ENCODE measurements at regions not wholly inside any gene's neighbourhood (a gene's known extent, or its start where the extent isn't known, plus 50 kb on each side); places are given as distances from the start of the nearest gene placed in this dataset.

DNA sequence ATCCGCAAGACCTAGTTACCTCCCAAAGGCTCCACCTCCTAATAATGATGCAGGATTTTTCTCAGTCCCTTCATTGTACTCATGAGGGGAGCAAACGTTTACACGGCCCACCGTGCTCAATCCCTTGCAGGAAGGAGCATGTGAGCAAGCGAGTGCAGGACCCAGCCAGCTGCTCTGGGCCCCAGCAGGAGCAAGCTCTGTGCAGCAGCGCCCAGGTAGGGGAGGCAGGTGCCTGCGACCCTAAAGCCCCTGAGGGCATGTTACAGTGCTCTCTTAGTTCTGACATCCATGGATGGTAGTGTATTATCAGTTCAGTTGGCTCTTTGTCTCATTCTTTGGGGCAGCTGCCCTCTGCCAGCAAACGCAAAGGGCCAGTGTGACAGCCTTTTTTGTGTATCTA lies 143.4 kb downstream of the TBXT start:
- H2AFZ ChIP-seq (ENCODE audit: low read length) = no peak overlapping the region
- no peaks in the 10 kb centered on the region for H3K27me3 ChIP-seq (ENCODE audit: insufficient read depth, low read length)
- no peak overlapping the region for H3K4me2 ChIP-seq (ENCODE audit: insufficient read depth, low read length)
- H4K20me1 ChIP-seq (ENCODE audit: insufficient read depth, low read length) = no peaks in the 10 kb centered on the region
- no peaks in the 10 kb centered on the region for H3K36me3 ChIP-seq (ENCODE audit: insufficient read depth, low read length)
- peaks cover 27% of the 10 kb centered on the region for H3K4me1 ChIP-seq (ENCODE audit: insufficient read depth, low read length)
- DNase-seq (ENCODE audit: insufficient read length, low spot score, missing footprints) = no peak
- no peak overlapping the region for H3K4me3 ChIP-seq (ENCODE audit: insufficient read depth, low read length)
- peak overlapping the region; percentile 90 for H3K27ac ChIP-seq (ENCODE audit: low read depth, low read length)
- no peaks in the 10 kb centered on the region for H3K9me3 ChIP-seq (ENCODE audit: low read depth, low read length)
- H3K79me2 ChIP-seq (ENCODE audit: insufficient read depth, low read length) = no peaks in the 10 kb centered on the region
- no peak for TF ChIP-seq CTCF (IDR thresholded peaks at IDR 0.05; ENCODE audit: extremely low read depth, low read depth, low read length)

DNA sequence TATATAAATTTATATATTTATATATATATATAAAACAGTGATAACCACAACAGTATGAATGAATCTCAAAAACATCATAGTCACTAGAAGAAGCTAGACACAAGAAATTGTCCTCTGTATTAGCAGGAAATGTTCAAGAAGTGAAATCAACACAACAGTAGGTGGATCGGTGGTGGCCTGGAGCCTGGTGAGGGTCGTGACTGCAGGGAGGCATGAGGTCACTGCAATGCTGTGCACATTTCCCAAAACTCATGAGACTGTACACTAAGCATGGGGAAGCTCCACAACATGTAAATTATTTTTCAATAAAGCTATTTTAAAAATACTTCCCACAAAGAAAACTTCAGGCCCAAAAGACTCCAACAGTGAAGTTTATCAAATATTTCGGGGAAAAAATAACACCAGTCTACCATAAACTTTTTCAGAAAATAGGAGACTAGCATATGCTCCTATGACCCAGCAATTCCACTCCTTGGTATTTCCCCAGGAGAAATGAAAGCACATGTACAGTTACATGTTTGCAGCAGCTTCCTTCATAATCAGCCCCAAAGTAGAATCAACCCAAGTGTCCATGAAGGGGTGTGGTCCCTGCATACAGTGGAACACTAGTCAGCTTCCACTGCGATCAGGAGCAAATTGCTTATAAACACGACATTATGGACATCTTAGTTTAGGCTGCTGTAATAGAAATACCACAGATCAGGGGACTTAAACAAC lies 144.2 kb downstream of the TBXT start:
- Histone ChIP-seq H3K36me3 (ENCODE audit: insufficient read depth, low read length) (no peaks in the 10 kb centered on the region), H2AFZ (ENCODE audit: low read length) (no peak overlapping the region), H4K20me1 (ENCODE audit: insufficient read depth, low read length) (no peaks in the 10 kb centered on the region), H3K27ac (ENCODE audit: low read depth, low read length) (no peak overlapping the region), H3K79me2 (ENCODE audit: insufficient read depth, low read length) (no peaks in the 10 kb centered on the region), H3K4me2 (ENCODE audit: insufficient read depth, low read length) (no peak overlapping the region), H3K9me3 (ENCODE audit: low read depth, low read length) (no peaks in the 10 kb centered on the region), H3K4me3 (ENCODE audit: insufficient read depth, low read length) (no peak overlapping the region), H3K27me3 (ENCODE audit: insufficient read depth, low read length) (no peaks in the 10 kb centered on the region), H3K4me1 (ENCODE audit: insufficient read depth, low read length) (peaks cover 24% of the 10 kb centered on the region)
- no peak for DNase-seq (ENCODE audit: insufficient read length, low spot score, missing footprints)
- TF ChIP-seq CTCF (IDR thresholded peaks at IDR 0.05; ENCODE audit: extremely low read depth, low read depth, low read length) = no peak

DNA sequence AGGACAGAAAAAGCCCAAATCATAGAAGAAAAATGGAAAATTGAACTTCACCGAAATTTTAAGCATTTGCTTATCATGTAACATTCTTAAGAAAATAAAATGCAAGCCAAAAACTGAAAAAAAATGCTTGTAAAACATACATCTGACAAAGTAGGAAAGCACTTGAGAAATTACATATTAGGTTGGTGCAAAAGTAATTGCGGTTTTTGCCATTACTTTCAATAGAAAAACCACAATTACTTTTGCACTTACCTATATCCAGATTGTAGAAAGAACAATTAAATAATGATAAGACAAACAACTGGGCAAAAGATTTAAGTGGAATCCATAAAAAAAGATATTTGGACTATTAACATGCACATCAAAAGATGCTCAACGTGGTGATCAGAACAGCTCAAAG lies 146.2 kb downstream of the TBXT start:
- Histone ChIP-seq H3K4me2 (ENCODE audit: insufficient read depth, low read length) (no peak overlapping the region), H2AFZ (ENCODE audit: low read length) (no peak overlapping the region), H3K4me1 (ENCODE audit: insufficient read depth, low read length) (peaks cover 21% of the 10 kb centered on the region), H3K27me3 (ENCODE audit: insufficient read depth, low read length) (no peaks in the 10 kb centered on the region), H3K27ac (ENCODE audit: low read depth, low read length) (no peak overlapping the region), H3K79me2 (ENCODE audit: insufficient read depth, low read length) (no peaks in the 10 kb centered on the region), H3K36me3 (ENCODE audit: insufficient read depth, low read length) (no peaks in the 10 kb centered on the region), H3K4me3 (ENCODE audit: insufficient read depth, low read length) (no peak overlapping the region), H4K20me1 (ENCODE audit: insufficient read depth, low read length) (no peaks in the 10 kb centered on the region), H3K9me3 (ENCODE audit: low read depth, low read length) (no peaks in the 10 kb centered on the region)
- no peak for DNase-seq (ENCODE audit: insufficient read length, low spot score, missing footprints)
- no peak for TF ChIP-seq CTCF (IDR thresholded peaks at IDR 0.05; ENCODE audit: extremely low read depth, low read depth, low read length)

- H3K9me3 ChIP-seq (ENCODE audit: low read depth, low read length) = no peaks in the 10 kb centered on the region
- no peaks in the 10 kb centered on the region for H3K36me3 ChIP-seq (ENCODE audit: insufficient read depth, low read length)
- no peak for TF ChIP-seq CTCF (IDR thresholded peaks at IDR 0.05; ENCODE audit: extremely low read depth, low read depth, low read length)
- H3K79me2 ChIP-seq (ENCODE audit: insufficient read depth, low read length) = no peaks in the 10 kb centered on the region
- H3K27ac ChIP-seq (ENCODE audit: low read depth, low read length) = no peak overlapping the region
- H2AFZ ChIP-seq (ENCODE audit: low read length) = peak overlapping the region; percentile 71
- no peak for DNase-seq (ENCODE audit: insufficient read length, low spot score, missing footprints)
- H3K27me3 ChIP-seq (ENCODE audit: insufficient read depth, low read length) = no peaks in the 10 kb centered on the region
- no peaks in the 10 kb centered on the region for H4K20me1 ChIP-seq (ENCODE audit: insufficient read depth, low read length)
- no peaks in the 10 kb centered on the region for H3K4me1 ChIP-seq (ENCODE audit: insufficient read depth, low read length)
- H3K4me3 ChIP-seq (ENCODE audit: insufficient read depth, low read length) = no peak overlapping the region
- H3K4me2 ChIP-seq (ENCODE audit: insufficient read depth, low read length) = no peak overlapping the region
These were observed 148.4 kb downstream of the TBXT start for GRCh38 chr6:166019214-166019613.

Data from osteoblast (primary cell).